ENCODE measurements at regions not wholly inside any gene's neighbourhood (a gene's known extent, or its start where the extent isn't known, plus 50 kb on each side); places are given as distances from the start of the nearest gene placed in this dataset.

DNA sequence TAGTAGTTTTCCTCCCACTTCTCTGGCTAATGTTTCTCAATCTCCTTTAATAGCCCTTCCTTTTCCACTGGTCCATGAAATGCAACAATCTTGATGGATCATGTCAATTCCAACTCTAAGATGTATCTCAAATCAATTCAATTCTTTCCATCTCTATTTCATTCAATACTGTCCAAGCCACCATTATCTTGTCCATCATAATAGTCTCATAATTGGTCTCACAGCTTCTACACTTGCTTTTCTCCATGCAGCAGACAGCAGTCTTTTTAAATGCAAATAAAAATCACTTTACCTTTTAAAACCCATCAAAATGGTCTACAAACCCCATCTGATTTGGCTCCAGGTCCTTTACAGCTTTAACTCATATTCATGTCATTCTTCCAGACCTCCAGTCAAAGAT is 226.6 kb downstream of the EPHA4 start:
- DNase-seq (ENCODE audit: low read depth) = no peak
- H3K4me3 ChIP-seq (ENCODE audit: low read depth, low read length) = no peak overlapping the region
- TF ChIP-seq, protein P1, sequence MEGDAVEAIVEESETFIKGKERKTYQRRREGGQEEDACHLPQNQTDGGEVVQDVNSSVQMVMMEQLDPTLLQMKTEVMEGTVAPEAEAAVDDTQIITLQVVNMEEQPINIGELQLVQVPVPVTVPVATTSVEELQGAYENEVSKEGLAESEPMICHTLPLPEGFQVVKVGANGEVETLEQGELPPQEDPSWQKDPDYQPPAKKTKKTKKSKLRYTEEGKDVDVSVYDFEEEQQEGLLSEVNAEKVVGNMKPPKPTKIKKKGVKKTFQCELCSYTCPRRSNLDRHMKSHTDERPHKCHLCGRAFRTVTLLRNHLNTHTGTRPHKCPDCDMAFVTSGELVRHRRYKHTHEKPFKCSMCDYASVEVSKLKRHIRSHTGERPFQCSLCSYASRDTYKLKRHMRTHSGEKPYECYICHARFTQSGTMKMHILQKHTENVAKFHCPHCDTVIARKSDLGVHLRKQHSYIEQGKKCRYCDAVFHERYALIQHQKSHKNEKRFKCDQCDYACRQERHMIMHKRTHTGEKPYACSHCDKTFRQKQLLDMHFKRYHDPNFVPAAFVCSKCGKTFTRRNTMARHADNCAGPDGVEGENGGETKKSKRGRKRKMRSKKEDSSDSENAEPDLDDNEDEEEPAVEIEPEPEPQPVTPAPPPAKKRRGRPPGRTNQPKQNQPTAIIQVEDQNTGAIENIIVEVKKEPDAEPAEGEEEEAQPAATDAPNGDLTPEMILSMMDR (IDR thresholded peaks at IDR 0.05; ENCODE audit: control insufficient read depth, extremely low read depth, insufficient read depth) = no peak

DNA sequence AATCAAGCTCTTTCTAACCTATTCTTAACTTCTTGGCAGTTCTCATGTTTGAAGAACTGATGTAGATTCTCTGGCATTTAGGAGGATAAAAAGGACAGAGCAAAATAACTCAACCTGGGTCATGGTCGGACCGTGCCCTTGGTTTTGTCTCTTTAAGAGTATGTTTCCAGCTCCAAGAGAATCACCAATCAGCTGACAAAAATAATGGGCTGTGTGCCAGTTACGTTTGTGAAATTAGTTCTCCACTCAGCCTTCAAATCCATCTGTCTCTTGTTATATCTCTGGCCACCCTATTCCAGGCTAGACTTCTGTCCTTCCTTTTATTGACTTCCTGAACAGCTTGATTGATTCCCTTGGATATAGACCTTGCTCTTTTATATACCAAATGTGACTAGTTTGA is 225.7 kb downstream of the EPHA4 start:
- H3K4me3 ChIP-seq (ENCODE audit: low read depth, low read length) = no peak overlapping the region
- DNase-seq (ENCODE audit: low read depth) = no peak
- TF ChIP-seq, protein P1 (IDR thresholded peaks at IDR 0.05; ENCODE audit: control insufficient read depth, extremely low read depth, insufficient read depth) = no peak

DNA sequence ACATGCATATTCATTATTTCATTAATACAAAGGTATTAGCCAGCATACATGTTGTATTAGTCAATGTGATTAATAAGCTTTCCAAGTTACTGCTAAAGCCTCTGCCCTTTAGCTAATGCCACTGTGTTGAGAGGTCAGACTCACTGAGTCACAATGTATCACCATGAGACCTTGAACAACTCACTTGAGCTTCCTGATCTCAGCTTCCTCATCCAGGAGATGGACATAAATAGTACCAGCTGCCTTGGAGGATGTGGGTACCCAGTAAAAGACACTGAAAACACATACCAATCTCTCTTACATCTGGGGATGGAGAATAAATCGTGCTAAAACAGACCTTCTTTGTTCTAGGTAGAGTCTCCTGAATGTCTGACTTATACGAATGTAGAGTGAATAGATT is 224.6 kb downstream of the EPHA4 start:
- no peak for DNase-seq (ENCODE audit: low read depth)
- no peak overlapping the region for H3K4me3 ChIP-seq (ENCODE audit: low read depth, low read length)
- TF ChIP-seq, protein P1 (IDR thresholded peaks at IDR 0.05; ENCODE audit: control insufficient read depth, extremely low read depth, insufficient read depth) = no peak

DNA sequence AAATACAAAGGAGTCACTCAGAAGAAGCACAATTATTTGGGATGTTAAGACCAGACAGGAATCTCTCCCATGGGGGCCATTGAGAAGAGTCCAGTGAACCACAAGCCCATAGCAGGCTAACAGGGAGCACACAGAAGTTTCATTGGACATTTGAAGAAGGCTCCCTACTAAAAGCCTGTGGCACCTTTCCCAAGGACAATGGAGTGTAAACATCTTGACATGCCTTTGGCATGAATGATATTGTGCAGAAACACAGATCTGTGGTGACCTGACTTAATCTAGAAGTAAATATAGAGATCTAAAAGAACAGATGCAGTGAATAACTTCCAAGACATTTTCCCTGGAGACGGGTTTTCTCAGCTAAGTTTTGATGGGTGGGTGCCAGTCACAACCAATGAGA is 221.5 kb downstream of the EPHA4 start:
- TF ChIP-seq, protein P1 (IDR thresholded peaks at IDR 0.05; ENCODE audit: control insufficient read depth, extremely low read depth, insufficient read depth) = no peak

GRCh38 chr2:221353201-221353600 is 218.9 kb downstream of the EPHA4 start:
- DNase-seq (ENCODE audit: low read depth) = no peak
- TF ChIP-seq, protein P1 (IDR thresholded peaks at IDR 0.05; ENCODE audit: control insufficient read depth, extremely low read depth, insufficient read depth) = no peak
- no peak overlapping the region for H3K4me3 ChIP-seq (ENCODE audit: low read depth, low read length)

More for the DNA sequence above, 221.5 kb downstream of the EPHA4 start:
- no peak overlapping the region for H3K4me3 ChIP-seq (ENCODE audit: low read depth, low read length)
- DNase-seq (ENCODE audit: low read depth) = no peak

DNA sequence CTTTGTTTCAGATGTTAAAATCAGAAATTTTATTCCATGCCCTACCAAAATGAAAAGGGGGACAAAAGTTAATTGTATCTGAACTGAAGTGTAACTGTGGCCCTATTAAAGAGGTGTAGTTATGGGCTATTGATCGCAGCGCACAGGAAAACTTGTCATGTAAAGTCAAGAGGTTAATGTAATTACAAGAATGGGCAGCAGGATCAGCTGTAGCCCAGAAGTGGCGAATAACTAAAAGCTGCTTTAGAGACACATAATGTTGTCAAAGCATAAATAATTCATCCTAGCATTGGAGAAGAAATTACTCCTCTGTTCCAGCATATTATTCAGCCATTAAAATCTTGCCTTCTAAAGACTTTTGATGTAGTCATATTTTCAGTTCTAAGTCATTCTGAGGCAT is 211.8 kb downstream of the EPHA4 start:
- H3K4me3 ChIP-seq (ENCODE audit: low read depth, low read length) = no peak overlapping the region
- DNase-seq (ENCODE audit: low read depth) = no peak
- TF ChIP-seq, protein P1 (IDR thresholded peaks at IDR 0.05; ENCODE audit: control insufficient read depth, extremely low read depth, insufficient read depth) = no peak

DNA sequence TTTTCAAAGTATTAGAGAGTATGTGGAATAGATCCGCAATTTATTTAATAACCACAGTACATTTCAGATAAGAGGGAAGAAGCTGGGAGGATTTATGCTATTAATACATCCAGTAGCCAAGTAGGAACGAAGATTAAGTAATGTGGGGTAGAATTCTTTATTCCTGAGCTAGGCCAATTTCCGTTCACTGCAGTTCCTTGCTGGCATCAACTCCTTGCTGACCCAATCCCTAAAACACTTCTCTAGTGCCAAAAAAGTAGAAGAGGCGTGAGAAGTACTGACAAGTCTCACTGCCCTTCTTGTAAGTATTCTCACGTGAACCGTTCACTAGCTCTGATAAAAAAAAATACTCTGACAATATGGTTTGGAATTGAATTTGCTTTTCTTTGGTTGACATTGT is 211.4 kb downstream of the EPHA4 start:
- no peak overlapping the region for H3K4me3 ChIP-seq (ENCODE audit: low read depth, low read length)
- TF ChIP-seq, protein P1 (IDR thresholded peaks at IDR 0.05; ENCODE audit: control insufficient read depth, extremely low read depth, insufficient read depth) = no peak
- no peak for DNase-seq (ENCODE audit: low read depth)

Data from LNCaP clone FGC (cell line).